OCI-LY7 (cell line): ENCODE measurements at regions not wholly inside any gene's neighbourhood (a gene's known extent, or its start where the extent isn't known, plus 50 kb on each side); places are given as distances from the start of the nearest gene placed in this dataset.
A peak's percentile ranks its signal among the peaks of the same experiment; 100 is the strongest.

ENCODE experiments used
- BruUV-seq: library from RNA; stranded (reverse); fragments of 400-500 nt; replicated peaks from 2 replicates; lab custom pipeline; 2021; lab: Mats Ljungman, UMichigan
- CTCF ChIA-PET: fragments of 300-600 bp; sonication (Branson Sonifier 250); formaldehyde crosslinking; loops from one replicate; lab custom pipeline; 2022; ENCODE audit warnings: antibody characterized with exemption; ENCODE audit not compliant: unreplicated experiment; lab: Charles Lee
- POLR2A ChIA-PET: fragments of 300-600 bp; sonication (Branson Sonifier 250); formaldehyde crosslinking; loops from one replicate; lab custom pipeline; 2022; ENCODE audit warnings: antibody characterized with exemption; lab: Charles Lee
- DNase-seq: peaks from one replicate; pipeline ENCODE4 v3.0.0-alpha.2; 2015; ENCODE audit warnings: low spot score
- H2AFZ ChIP-seq: fragments of 200-600 bp; sonication (generic), shearing (Covaris generic); 2 replicates; pipeline ENCODE4 v1.6.1; 2014; ENCODE audit warnings: mild to moderate bottlenecking, antibody characterized with exemption, low read length, moderate library complexity
- H3K27ac ChIP-seq: fragments of 200-600 bp; sonication (generic); 2 replicates; pipeline ENCODE4 v1.5.1; 2014; ENCODE audit warnings: mixed run types, low read depth, mild to moderate bottlenecking, moderate library complexity, low read length, inconsistent platforms; ENCODE audit not compliant: poor library complexity, severe bottlenecking
- H3K36me3 ChIP-seq: fragments of 200-600 bp; sonication (generic); 2 replicates; pipeline ENCODE4 v1.6.1; 2014; ENCODE audit warnings: mild to moderate bottlenecking, antibody characterized with exemption, low read length, moderate library complexity, mixed read lengths; ENCODE audit not compliant: insufficient read depth
- H3K4me1 ChIP-seq: fragments of 200-600 bp; sonication (generic); 2 replicates; pipeline ENCODE4 v1.5.1; 2014; ENCODE audit warnings: mild to moderate bottlenecking, low read length; ENCODE audit not compliant: insufficient read depth, poor library complexity, severe bottlenecking
- H3K4me2 ChIP-seq: fragments of 200-600 bp; sonication (generic); 2 replicates; pipeline ENCODE4 v1.6.1; 2014; ENCODE audit warnings: mild to moderate bottlenecking, low read length
- H3K4me3 ChIP-seq: fragments of 200-600 bp; sonication (generic); 2 replicates; pipeline ENCODE4 v1.5.1; 2014; ENCODE audit warnings: mild to moderate bottlenecking, low read depth, low read length; ENCODE audit not compliant: poor library complexity, severe bottlenecking
- H3K79me2 ChIP-seq: fragments of 200-600 bp; sonication (generic); 2 replicates; pipeline ENCODE4 v1.6.1; 2016; ENCODE audit warnings: low read depth, mild to moderate bottlenecking, low read length, moderate library complexity, mixed read lengths; ENCODE audit not compliant: insufficient read depth
- H3K9me2 ChIP-seq: fragments of 200-600 bp; sonication (generic); 2 replicates; pipeline ENCODE4 v1.6.1; 2016; ENCODE audit warnings: mild to moderate bottlenecking, low read length, mixed read lengths; ENCODE audit not compliant: insufficient read depth
- H3K9me3 ChIP-seq: fragments of 200-600 bp; sonication (generic); 2 replicates; pipeline ENCODE4 v1.6.1; 2014; ENCODE audit warnings: mild to moderate bottlenecking, mixed run types, low read length, mixed read lengths
- H4K20me1 ChIP-seq: fragments of 200-600 bp; sonication (generic); 2 replicates; pipeline ENCODE4 v1.6.1; 2014; ENCODE audit warnings: mild to moderate bottlenecking, antibody characterized with exemption, low read length, moderate library complexity, mixed read lengths; ENCODE audit not compliant: insufficient read depth
- EZH2phosphoT487 ChIP-seq: fragments of 200-600 bp; sonication (generic); IDR thresholded peaks from 2 replicates; pipeline ENCODE4 v1.6.1; 2018; ENCODE audit warnings: low read depth, borderline replicate concordance, mild to moderate bottlenecking, mixed run types, antibody characterized with exemption, low read length, moderate library complexity, mixed read lengths
- intact Hi-C: fragments of 100-400 bp; cut with micrococcal nuclease; formaldehyde crosslinking; loops from one replicate; pipeline ENCODE4 v1.10.0; 2022; ENCODE audit not compliant: unreplicated experiment
- TF ChIP-seq, protein P1 (sequence below): fragments of 200-600 bp; sonication (generic); conservative IDR thresholded peaks from 2 replicates; pipeline ENCODE4 v1.5.1; 2014; ENCODE audit warnings: mild to moderate bottlenecking, antibody characterized with exemption, low read length, moderate library complexity, mixed read lengths

- H2AFZ ChIP-seq, result no peak overlapping the region
- DNase-seq, result no peak
- no TSS peak for BruUV-seq
- intact Hi-C loops, result no loop called here
- H3K79me2 ChIP-seq, result no peaks in the 10 kb centered on the region
- no peaks in the 10 kb centered on the region for H3K4me1 ChIP-seq
- TF ChIP-seq, protein P1, sequence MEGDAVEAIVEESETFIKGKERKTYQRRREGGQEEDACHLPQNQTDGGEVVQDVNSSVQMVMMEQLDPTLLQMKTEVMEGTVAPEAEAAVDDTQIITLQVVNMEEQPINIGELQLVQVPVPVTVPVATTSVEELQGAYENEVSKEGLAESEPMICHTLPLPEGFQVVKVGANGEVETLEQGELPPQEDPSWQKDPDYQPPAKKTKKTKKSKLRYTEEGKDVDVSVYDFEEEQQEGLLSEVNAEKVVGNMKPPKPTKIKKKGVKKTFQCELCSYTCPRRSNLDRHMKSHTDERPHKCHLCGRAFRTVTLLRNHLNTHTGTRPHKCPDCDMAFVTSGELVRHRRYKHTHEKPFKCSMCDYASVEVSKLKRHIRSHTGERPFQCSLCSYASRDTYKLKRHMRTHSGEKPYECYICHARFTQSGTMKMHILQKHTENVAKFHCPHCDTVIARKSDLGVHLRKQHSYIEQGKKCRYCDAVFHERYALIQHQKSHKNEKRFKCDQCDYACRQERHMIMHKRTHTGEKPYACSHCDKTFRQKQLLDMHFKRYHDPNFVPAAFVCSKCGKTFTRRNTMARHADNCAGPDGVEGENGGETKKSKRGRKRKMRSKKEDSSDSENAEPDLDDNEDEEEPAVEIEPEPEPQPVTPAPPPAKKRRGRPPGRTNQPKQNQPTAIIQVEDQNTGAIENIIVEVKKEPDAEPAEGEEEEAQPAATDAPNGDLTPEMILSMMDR, result no peak
- no peak for TF ChIP-seq EZH2phosphoT487
- H3K4me3 ChIP-seq, result no peak overlapping the region
- H3K36me3 ChIP-seq, result peaks cover 15% of the 10 kb centered on the region
- H3K4me2 ChIP-seq, result no peak overlapping the region
- no peaks in the 10 kb centered on the region for H4K20me1 ChIP-seq
- CTCF ChIA-PET, result no interaction called here
- H3K27ac ChIP-seq, result no peak overlapping the region
- POLR2A ChIA-PET, result no interaction called here
- no peaks in the 10 kb centered on the region for H3K9me2 ChIP-seq
- H3K9me3 ChIP-seq, result peaks cover 30% of the 10 kb centered on the region
Measured at GRCh38 chr3:104575634-104576033, 791.1 kb upstream of the ALCAM start.

DNA sequence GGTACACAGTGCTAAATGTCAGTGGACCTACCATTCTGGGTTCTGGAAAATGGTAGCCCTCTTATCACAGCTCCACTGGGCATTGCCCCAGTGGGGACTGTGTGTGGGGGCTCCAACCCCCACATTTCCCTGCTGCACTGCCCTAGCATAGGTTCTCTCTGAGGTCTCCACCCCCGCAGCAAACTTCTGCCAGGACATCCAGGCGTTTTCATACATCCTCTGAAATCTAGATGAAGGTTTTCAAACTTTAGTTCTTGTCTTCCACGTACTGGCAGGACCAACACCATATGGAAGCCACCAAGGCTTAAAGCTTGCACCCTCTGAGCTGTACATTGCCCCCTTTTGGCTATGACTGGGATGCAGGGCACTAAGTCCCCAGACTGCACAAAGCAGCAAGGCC lies 788.2 kb upstream of the ALCAM start:
- H3K36me3 ChIP-seq, result peaks cover 15% of the 10 kb centered on the region
- intact Hi-C loops, result no loop called here
- H2AFZ ChIP-seq, result no peak overlapping the region
- DNase-seq, result peak; percentile 31
- POLR2A ChIA-PET, result interaction anchor here (0.6 kb wide), 1 partner anchor 16 kb away, joined by 4 read pairs; no protein-coding TSS in a partner anchor
- H3K9me3 ChIP-seq, result peaks cover 30% of the 10 kb centered on the region
- no TSS peak for BruUV-seq
- H3K4me2 ChIP-seq, result no peak overlapping the region
- H3K4me3 ChIP-seq, result no peak overlapping the region
- no peaks in the 10 kb centered on the region for H3K4me1 ChIP-seq
- CTCF ChIA-PET, result no interaction called here
- H3K9me2 ChIP-seq, result no peaks in the 10 kb centered on the region
- no peaks in the 10 kb centered on the region for H3K79me2 ChIP-seq
- H4K20me1 ChIP-seq, result no peaks in the 10 kb centered on the region
- no peak overlapping the region for H3K27ac ChIP-seq
- TF ChIP-seq, protein P1, result 0 out of 2 replicates have a peak, but pooled peaks have one; percentile 20
- TF ChIP-seq EZH2phosphoT487, result no peak

- no peaks in the 10 kb centered on the region for H3K9me2 ChIP-seq
- no peak for DNase-seq
- no peak overlapping the region for H3K4me2 ChIP-seq
- no peaks in the 10 kb centered on the region for H3K79me2 ChIP-seq
- intact Hi-C loops, result no loop called here
- peaks cover 19% of the 10 kb centered on the region for H3K9me3 ChIP-seq
- BruUV-seq, result no TSS peak
- peaks cover 6% of the 10 kb centered on the region for H3K36me3 ChIP-seq
- no peaks in the 10 kb centered on the region for H4K20me1 ChIP-seq
- ChIA-PET POLR2A (interaction anchor here (0.7 kb wide), 1 partner anchor 39 kb away, joined by 3 read pairs; no protein-coding TSS in a partner anchor), CTCF (no interaction called here)
- H3K4me1 ChIP-seq, result no peaks in the 10 kb centered on the region
- no peak overlapping the region for H3K27ac ChIP-seq
- TF ChIP-seq, protein P1, result no peak
- no peak for TF ChIP-seq EZH2phosphoT487
- no peak overlapping the region for H3K4me3 ChIP-seq
- H2AFZ ChIP-seq, result no peak overlapping the region
Measured at GRCh38 chr3:104582092-104582491, 784.6 kb upstream of the ALCAM start.
